ENCODE measurements at regions not wholly inside any gene's neighbourhood (a gene's known extent, or its start where the extent isn't known, plus 50 kb on each side); places are given as distances from the start of the nearest gene placed in this dataset.

DNA sequence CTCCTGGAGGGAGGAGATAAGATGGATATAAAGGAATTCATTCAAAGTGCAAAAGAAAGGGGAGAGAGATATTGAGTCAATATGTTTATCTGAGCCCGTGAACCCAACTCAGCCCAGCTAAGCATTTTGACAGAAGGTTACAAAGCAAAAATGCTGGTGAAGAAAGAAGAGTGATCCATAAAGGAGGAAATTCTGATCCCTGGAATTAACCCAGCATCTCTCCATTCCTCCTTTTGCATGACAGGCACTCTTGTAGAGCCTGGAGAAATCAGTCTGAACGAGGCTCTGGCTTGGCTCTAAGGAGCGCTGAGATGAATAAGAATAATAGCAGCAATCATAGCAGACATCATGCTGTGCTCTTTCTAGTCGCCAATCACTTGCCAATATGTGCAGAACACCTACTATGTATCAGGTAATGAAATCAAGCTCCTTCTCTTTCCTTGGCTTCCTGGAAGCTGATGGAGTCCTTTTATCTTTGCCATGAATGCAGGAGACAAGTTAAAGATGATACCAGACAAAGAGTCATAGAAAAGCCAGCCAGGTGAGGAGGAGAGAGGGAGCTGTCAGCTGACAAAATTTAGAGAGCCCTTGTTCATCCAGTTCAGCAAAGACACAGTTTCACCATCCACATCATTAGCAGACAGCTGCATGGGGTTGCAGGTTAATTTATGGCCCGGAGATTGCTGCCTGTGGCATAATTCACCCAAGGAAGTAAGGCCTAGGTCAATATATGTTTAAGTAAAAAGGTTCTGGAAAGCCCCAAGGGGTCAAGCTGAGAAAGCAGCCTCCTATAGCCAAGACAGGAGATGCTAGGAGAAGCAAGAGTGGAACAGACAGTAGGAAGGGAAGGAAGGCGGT lies 476.5 kb upstream of the TBX3 start:
- Mint-ChIP-seq H3K27me3 (ENCODE audit: low read depth) (no peaks in the 10 kb centered on the region), H3K4me3 (no peak overlapping the region), H3K9me3 (ENCODE audit: insufficient read depth) (no peaks in the 10 kb centered on the region), H3K4me1 (ENCODE audit: low read depth) (no peaks in the 10 kb centered on the region), H3K27ac (no peak overlapping the region), H3K36me3 (ENCODE audit: low read depth) (no peaks in the 10 kb centered on the region)
- ChIA-PET POLR2A (no interaction called here), CTCF (no interaction called here)
- ATAC-seq (no peak), DNase-seq (no peak)

DNA sequence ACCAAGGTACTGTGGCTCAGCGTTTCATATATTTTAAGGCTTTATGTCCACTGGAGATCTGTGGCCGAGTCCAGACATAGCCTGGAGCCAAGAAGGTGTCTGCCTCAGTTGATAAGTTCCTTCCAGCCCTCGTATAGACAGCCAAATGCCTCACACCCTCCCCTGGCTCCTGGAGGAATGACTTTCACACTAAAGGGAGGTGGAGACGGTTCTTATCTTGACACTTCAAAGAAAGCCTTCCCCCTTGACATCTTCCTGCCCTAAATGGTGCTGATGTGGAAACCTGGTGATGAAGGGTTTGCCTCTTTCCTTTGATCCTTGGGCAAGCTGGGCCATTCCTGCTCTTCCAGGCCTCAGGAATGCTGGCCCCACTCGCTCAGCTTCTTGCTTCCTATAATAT lies 474.8 kb upstream of the TBX3 start:
- no peaks in the 10 kb centered on the region for H3K4me1 Mint-ChIP-seq (ENCODE audit: low read depth)
- POLR2A ChIA-PET = no interaction called here
- no peak for ATAC-seq
- H3K9me3 Mint-ChIP-seq (ENCODE audit: insufficient read depth) = no peaks in the 10 kb centered on the region
- CTCF ChIA-PET = no interaction called here
- H3K36me3 Mint-ChIP-seq (ENCODE audit: low read depth) = no peaks in the 10 kb centered on the region
- H3K27me3 Mint-ChIP-seq (ENCODE audit: low read depth) = no peaks in the 10 kb centered on the region
- no peak for DNase-seq
- H3K27ac Mint-ChIP-seq = no peak overlapping the region
- no peak overlapping the region for H3K4me3 Mint-ChIP-seq

DNA sequence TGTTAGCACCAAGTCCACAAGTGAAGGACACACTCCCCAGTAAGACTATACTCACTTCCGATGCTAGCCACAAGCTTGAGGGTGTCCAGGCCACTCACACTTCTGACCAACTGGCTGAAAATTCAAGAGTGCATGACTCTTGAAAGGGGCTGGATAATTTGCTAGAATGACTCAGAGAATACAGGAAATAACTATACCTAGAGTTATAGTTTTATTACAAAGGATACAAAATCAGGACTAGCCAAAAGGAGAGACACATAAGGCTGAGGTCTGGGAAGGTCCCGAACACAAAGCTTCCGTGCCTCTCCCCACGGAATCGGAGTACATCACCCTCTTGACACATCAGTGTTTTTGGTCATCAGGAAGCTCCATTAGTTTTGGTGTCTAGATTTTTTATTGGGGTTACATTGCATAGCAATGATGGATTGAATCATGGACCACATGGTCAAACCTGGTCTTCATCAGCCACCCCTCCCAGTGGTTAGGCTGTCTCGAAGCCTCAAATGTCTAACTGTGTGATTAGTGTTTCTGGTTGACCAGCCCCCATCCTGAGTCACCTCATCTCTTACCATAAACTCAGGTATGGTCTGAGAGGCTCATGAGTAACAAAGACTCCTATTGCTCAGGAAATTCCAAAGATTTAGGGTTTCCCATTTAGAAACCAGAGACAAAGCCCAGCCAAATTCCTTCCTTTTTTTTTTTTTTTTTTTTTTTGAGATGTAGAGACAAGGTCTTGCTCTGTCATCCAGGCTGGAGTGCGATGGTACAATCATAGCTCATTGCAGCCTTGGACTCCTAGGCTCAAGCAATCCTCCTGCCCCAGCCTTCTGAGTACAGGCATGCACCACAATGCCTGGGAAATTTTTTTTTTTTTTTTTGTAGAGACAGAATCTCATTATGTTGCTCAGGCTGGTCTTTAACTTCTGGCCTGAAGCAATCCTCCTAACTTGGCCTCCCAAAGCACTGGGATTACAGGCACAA lies 472.0 kb upstream of the TBX3 start:
- H3K27me3 Mint-ChIP-seq (ENCODE audit: low read depth) = no peaks in the 10 kb centered on the region
- no peak for DNase-seq
- ATAC-seq = no peak
- H3K27ac Mint-ChIP-seq = no peak overlapping the region
- no peaks in the 10 kb centered on the region for H3K4me1 Mint-ChIP-seq (ENCODE audit: low read depth)
- H3K36me3 Mint-ChIP-seq (ENCODE audit: low read depth) = no peaks in the 10 kb centered on the region
- no peaks in the 10 kb centered on the region for H3K9me3 Mint-ChIP-seq (ENCODE audit: insufficient read depth)
- no peak overlapping the region for H3K4me3 Mint-ChIP-seq
- ChIA-PET CTCF (no interaction called here), POLR2A (no interaction called here)

DNA sequence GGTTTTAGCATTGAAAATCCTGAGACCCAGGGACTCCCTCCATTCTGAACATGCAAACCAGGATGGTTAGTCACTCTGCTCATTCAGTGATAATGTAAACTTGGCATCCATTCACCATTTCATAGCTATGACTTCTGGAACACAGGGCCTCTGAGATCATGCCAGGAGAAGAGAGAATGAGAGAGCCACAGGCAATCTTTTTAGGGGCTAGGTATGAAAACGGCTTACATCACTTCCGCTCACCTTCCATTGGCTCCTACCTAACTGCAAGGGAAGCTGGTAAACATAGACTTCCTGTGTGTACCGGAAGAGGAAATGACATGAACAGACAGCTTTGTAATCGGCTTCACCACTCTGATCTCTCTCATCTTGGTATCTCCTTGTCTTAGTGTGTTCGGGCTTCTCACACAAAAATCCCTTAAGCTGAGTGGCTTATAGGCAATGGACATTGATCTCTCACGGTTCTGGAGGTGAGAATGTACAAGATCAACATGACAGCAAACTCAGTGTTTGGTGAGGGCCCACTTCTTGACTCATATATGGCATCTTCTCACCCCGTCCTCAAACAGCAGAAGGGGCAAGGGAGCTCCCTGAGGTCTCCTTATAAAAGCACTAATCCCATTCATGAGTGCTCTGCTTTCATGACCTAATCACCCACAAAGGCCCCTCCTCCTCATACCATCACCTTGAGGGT lies 465.9 kb upstream of the TBX3 start:
- POLR2A ChIA-PET = no interaction called here
- Mint-ChIP-seq H3K27ac (no peak overlapping the region), H3K4me1 (ENCODE audit: low read depth) (no peaks in the 10 kb centered on the region), H3K9me3 (ENCODE audit: insufficient read depth) (no peaks in the 10 kb centered on the region), H3K4me3 (no peak overlapping the region), H3K27me3 (ENCODE audit: low read depth) (no peaks in the 10 kb centered on the region), H3K36me3 (ENCODE audit: low read depth) (no peaks in the 10 kb centered on the region)
- ATAC-seq (no peak), DNase-seq (no peak)
- CTCF ChIA-PET = interaction anchor here (0.7 kb wide), 1 partner anchor 8 kb away, joined by 3 read pairs; no protein-coding TSS in a partner anchor

- H3K9me3 Mint-ChIP-seq (ENCODE audit: insufficient read depth) = no peaks in the 10 kb centered on the region
- no peak overlapping the region for H3K27ac Mint-ChIP-seq
- DNase-seq (no peak), ATAC-seq (no peak)
- ChIA-PET CTCF (interaction anchor here (0.7 kb wide), 1 partner anchor 8 kb away, joined by 3 read pairs; no protein-coding TSS in a partner anchor), POLR2A (no interaction called here)
- no peaks in the 10 kb centered on the region for H3K4me1 Mint-ChIP-seq (ENCODE audit: low read depth)
- no peaks in the 10 kb centered on the region for H3K36me3 Mint-ChIP-seq (ENCODE audit: low read depth)
- H3K27me3 Mint-ChIP-seq (ENCODE audit: low read depth) = no peaks in the 10 kb centered on the region
- H3K4me3 Mint-ChIP-seq = no peak overlapping the region
Measured at GRCh38 chr12:115149279-115149678, 465.3 kb upstream of the TBX3 start.

- ATAC-seq = no peak
- no peaks in the 10 kb centered on the region for H3K4me1 Mint-ChIP-seq (ENCODE audit: low read depth)
- no peak overlapping the region for H3K4me3 Mint-ChIP-seq
- H3K36me3 Mint-ChIP-seq (ENCODE audit: low read depth) = no peaks in the 10 kb centered on the region
- ChIA-PET CTCF (no interaction called here), POLR2A (no interaction called here)
- H3K9me3 Mint-ChIP-seq (ENCODE audit: insufficient read depth) = no peaks in the 10 kb centered on the region
- no peaks in the 10 kb centered on the region for H3K27me3 Mint-ChIP-seq (ENCODE audit: low read depth)
- no peak overlapping the region for H3K27ac Mint-ChIP-seq
- DNase-seq = no peak
Measured at GRCh38 chr12:115147916-115148315, 463.9 kb upstream of the TBX3 start.

- H3K36me3 Mint-ChIP-seq (ENCODE audit: low read depth) = no peaks in the 10 kb centered on the region
- no peaks in the 10 kb centered on the region for H3K4me1 Mint-ChIP-seq (ENCODE audit: low read depth)
- H3K27me3 Mint-ChIP-seq (ENCODE audit: low read depth) = no peaks in the 10 kb centered on the region
- H3K9me3 Mint-ChIP-seq (ENCODE audit: insufficient read depth) = no peaks in the 10 kb centered on the region
- no peak overlapping the region for H3K27ac Mint-ChIP-seq
- POLR2A ChIA-PET = no interaction called here
- CTCF ChIA-PET = no interaction called here
- H3K4me3 Mint-ChIP-seq = no peak overlapping the region
- DNase-seq = no peak
- ATAC-seq = no peak
Measured at GRCh38 chr12:115146453-115146852, 462.5 kb upstream of the TBX3 start.

DNA sequence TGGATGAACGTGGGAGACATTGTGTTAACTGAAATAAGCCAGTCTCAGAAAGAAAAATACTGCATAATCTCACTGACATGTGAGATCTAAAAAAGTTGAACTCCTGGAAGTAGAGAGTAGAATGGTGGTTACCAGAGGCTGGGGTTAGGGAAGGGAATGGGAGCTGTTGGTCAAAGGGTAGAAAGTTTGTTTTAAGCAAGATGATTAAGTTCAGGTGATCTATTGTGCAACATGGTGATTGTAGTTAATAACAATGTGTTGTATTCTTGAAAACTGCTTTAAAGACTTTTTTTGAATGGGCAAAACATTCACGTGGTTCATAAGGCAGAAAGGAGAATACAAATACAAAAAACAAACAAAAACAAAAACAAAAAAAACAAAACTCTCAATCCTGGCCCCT lies 460.4 kb upstream of the TBX3 start:
- no peaks in the 10 kb centered on the region for H3K9me3 Mint-ChIP-seq (ENCODE audit: insufficient read depth)
- ChIA-PET POLR2A (no interaction called here), CTCF (no interaction called here)
- ATAC-seq (no peak), DNase-seq (no peak)
- H3K27ac Mint-ChIP-seq = no peak overlapping the region
- no peaks in the 10 kb centered on the region for H3K4me1 Mint-ChIP-seq (ENCODE audit: low read depth)
- no peak overlapping the region for H3K4me3 Mint-ChIP-seq
- no peaks in the 10 kb centered on the region for H3K27me3 Mint-ChIP-seq (ENCODE audit: low read depth)
- H3K36me3 Mint-ChIP-seq (ENCODE audit: low read depth) = no peaks in the 10 kb centered on the region

DNA sequence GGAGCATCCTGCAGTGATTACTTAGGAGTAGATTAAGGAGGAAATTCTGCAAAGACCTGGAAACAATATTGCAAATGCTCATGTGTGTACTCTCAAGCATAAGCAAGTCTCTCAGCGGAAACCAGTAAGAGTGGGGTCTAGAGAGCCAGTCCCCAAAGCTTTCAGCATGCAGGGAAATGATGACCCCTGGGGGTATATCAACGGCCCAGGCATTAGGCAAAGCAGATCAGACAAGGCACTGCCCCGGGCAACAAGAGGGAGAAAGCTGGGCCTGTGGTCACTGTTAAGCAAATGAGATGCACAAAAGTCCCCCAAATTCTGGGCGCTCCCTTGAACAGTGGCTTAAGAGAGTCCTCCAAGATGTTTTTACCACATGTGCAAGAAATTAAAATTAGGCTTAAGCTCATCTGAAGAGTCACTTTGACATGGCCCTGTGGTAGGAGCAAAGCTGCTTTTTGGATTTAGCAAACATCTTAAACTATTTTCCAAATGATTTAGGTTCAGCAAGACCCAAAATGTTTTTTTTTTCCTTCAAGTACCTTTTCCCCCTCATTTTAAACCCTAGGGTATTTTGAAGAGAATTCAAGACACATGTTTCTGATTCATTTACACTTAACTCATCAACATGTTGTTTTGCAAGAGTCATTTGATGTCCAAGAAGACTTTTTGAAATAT lies 457.1 kb upstream of the TBX3 start:
- Mint-ChIP-seq H3K27me3 (ENCODE audit: low read depth) (no peaks in the 10 kb centered on the region), H3K4me1 (ENCODE audit: low read depth) (no peaks in the 10 kb centered on the region), H3K4me3 (no peak overlapping the region), H3K9me3 (ENCODE audit: insufficient read depth) (no peaks in the 10 kb centered on the region), H3K27ac (no peak overlapping the region), H3K36me3 (ENCODE audit: low read depth) (no peaks in the 10 kb centered on the region)
- DNase-seq (no peak), ATAC-seq (no peak)
- ChIA-PET CTCF (interaction anchor here (0.8 kb wide), 1 partner anchor 8 kb away, joined by 3 read pairs; no protein-coding TSS in a partner anchor), POLR2A (no interaction called here)

GRCh38 chr12:115137812-115138521 lies 454.0 kb upstream of the TBX3 start:
- no peaks in the 10 kb centered on the region for H3K4me1 Mint-ChIP-seq (ENCODE audit: low read depth)
- no peak overlapping the region for H3K27ac Mint-ChIP-seq
- H3K27me3 Mint-ChIP-seq (ENCODE audit: low read depth) = no peaks in the 10 kb centered on the region
- no peaks in the 10 kb centered on the region for H3K36me3 Mint-ChIP-seq (ENCODE audit: low read depth)
- ATAC-seq (no peak), DNase-seq (no peak)
- CTCF ChIA-PET = no interaction called here
- no peak overlapping the region for H3K4me3 Mint-ChIP-seq
- POLR2A ChIA-PET = no interaction called here
- no peaks in the 10 kb centered on the region for H3K9me3 Mint-ChIP-seq (ENCODE audit: insufficient read depth)

GRCh38 chr12:115135800-115136211 lies 451.8 kb upstream of the TBX3 start:
- Mint-ChIP-seq H3K36me3 (ENCODE audit: low read depth) (no peaks in the 10 kb centered on the region), H3K9me3 (ENCODE audit: insufficient read depth) (no peaks in the 10 kb centered on the region), H3K27me3 (ENCODE audit: low read depth) (no peaks in the 10 kb centered on the region), H3K4me3 (no peak overlapping the region), H3K27ac (no peak overlapping the region), H3K4me1 (ENCODE audit: low read depth) (no peaks in the 10 kb centered on the region)
- no peak for ATAC-seq
- CTCF ChIA-PET = no interaction called here
- POLR2A ChIA-PET = interaction anchor here (0.6 kb wide), 1 partner anchor 416 kb away, joined by 5 read pairs; no protein-coding TSS in a partner anchor
- no peak for DNase-seq
